ENCODE measurements at regions not wholly inside any gene's neighbourhood (a gene's known extent, or its start where the extent isn't known, plus 50 kb on each side); places are given as distances from the start of the nearest gene placed in this dataset.

DNA sequence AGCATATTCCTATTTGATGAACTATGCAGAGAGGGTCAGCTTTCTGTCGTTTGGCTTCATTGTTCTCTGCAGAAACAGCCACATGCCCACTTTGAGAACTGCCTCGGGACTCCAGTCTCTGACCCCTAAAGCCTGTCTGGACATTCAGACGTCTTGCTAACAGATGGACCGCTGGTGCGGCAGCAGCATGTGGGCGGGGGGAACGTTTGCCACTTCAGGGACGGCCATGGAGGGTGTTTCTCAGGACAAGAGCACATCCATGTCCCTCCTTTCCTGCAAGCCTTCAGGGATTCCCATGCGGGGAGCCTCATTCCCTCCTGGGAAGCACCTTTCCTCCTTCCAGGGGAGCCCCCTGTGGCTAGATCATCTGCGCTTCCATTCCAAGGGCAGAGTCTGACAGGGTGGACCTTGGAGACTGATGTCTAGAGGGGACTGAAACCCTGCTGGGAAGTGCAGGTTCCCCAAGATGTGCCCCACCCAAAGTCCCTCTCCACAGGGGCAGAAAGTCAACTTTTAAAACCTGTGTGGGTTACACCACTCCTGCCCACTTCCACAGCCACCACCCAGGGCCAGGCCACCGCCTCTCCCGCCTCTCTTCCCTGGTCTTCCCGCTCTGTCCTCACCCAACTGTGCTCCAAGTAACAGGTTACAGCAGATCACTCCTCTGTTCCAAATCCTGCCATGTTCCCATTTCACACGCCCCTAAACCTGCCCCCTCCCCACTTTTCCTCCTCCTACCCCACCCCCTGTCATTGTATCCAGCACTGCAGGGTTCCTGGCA lies 94.8 kb upstream of the PMEPA1 start:
- TF ChIP-seq, protein P1, sequence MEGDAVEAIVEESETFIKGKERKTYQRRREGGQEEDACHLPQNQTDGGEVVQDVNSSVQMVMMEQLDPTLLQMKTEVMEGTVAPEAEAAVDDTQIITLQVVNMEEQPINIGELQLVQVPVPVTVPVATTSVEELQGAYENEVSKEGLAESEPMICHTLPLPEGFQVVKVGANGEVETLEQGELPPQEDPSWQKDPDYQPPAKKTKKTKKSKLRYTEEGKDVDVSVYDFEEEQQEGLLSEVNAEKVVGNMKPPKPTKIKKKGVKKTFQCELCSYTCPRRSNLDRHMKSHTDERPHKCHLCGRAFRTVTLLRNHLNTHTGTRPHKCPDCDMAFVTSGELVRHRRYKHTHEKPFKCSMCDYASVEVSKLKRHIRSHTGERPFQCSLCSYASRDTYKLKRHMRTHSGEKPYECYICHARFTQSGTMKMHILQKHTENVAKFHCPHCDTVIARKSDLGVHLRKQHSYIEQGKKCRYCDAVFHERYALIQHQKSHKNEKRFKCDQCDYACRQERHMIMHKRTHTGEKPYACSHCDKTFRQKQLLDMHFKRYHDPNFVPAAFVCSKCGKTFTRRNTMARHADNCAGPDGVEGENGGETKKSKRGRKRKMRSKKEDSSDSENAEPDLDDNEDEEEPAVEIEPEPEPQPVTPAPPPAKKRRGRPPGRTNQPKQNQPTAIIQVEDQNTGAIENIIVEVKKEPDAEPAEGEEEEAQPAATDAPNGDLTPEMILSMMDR (IDR thresholded peaks at IDR 0.05): no peak
- WGBS, 2 donors: 76 to 82% methylated on average over 14 of the region's 14 CpGs
- H3K27ac ChIP-seq: no peak overlapping the region
- H3K36me3 ChIP-seq: no peaks in the 10 kb centered on the region
- H3K9me3 ChIP-seq: no peaks in the 10 kb centered on the region
- no peaks in the 10 kb centered on the region for H3K27me3 ChIP-seq
- no peak for ATAC-seq
- intact Hi-C loops (cut with DNase I): loop anchor here in 2 of 10 donors (5.0 kb wide), 2 partner anchors 52 to 57 kb away; no protein-coding TSS in a partner anchor
- H3K4me1 ChIP-seq: peaks cover 0 to 22% (median 7%) of the 10 kb centered on the region in 9 donors
- H3K4me3 ChIP-seq: no peak overlapping the region
- DNase-seq: no peak

DNA sequence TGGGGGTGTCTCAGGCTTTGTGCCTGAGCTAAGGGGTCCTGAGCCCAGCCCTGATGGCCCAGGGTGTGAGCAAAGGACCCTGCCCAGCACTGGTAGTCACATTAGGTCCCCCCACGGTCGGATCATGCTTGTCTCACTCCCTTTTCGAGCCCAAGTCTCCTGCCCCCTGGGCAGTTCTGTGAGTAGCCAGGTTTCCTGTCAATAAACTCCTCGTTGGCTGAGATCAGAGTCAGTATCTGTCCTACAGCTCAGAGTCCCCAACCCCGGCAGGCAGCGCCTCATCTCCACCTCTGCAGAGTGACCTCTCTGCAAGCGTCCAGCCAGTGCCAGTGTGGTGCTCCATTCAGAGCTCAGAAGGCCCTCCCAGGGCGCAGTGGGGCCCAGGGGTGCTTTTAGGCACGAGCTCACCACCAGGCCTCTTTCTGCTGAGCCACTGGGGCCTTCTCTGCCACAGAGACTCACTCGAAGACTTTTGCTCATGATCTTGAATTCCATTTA lies 93.7 kb upstream of the PMEPA1 start:
- no peak for ATAC-seq

DNA sequence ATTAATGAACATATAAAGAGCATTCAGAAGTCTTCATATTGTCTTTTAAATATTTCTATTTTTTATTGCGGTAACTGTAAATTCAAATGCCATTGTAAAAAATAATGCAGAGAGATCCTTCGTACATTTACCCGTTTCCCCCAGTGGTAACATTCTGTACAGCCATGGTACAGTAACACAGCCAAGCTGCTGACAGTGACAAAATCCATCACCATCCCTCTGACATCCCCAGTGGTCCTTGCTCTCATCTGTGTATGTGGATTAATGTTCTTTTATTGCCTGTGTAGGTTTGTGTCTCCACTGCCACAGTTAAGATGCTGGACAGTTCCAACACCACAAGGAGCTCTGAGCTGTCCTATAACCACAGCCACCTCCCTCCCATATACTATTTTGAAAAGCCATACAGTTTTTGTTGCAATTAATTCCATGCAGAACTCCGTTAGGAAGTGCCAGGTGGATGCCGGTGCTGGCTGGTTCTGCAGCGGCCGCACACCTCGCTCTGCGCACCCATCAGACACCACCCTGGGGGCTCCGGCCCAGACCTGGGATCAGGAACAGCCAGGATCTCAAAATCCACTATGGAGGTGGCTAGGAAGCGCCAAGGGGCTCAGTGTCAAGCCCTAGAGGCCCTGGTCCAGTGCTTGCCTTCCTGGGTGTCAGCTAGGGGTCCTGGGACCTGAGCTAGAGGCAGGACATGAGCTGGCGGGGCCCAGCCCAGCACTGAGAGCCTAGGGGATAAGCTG lies 93.1 kb upstream of the PMEPA1 start:
- intact Hi-C loops (cut with DNase I): no loop called here
- no peak for DNase-seq
- peaks cover 0 to 8% (median 4%) of the 10 kb centered on the region in 9 donors for H3K4me1 ChIP-seq

More for the DNA sequence above, 93.7 kb upstream of the PMEPA1 start:
- Histone ChIP-seq H3K9me3 (no peaks in the 10 kb centered on the region), H3K36me3 (no peaks in the 10 kb centered on the region), H3K4me3 (no peak overlapping the region), H3K27me3 (no peaks in the 10 kb centered on the region), H3K4me1 (peaks cover 0 to 14% (median 6%) of the 10 kb centered on the region in 9 donors), H3K27ac (no peak overlapping the region)
- intact Hi-C loops (cut with DNase I): no loop called here
- 89 to 91% methylated on average over 10 of the region's 10 CpGs for WGBS, 2 donors
- no peak for DNase-seq
- TF ChIP-seq, protein P1 (IDR thresholded peaks at IDR 0.05): no peak

DNA sequence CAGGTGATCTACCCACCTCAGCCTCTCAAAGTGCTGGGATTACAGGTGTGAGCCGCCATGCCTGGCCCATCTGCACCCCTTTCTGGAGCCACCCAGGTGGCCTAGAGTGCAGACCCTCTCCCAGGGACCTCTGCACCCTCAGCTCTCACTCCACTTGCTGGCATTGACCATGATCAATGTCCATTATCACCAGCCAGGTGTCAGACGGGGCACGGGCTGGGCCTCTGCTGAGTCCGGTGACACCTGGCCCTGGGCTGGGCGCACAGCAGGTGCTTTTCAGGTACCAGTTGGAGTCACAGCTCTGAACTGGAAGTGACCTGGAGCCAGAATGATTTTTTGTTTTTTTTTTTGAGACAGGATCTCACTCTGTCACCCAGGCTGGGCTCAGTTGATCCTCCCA lies 91.8 kb upstream of the PMEPA1 start:
- WGBS, 2 donors: 77 to 79% methylated on average over 5 of the region's 5 CpGs
- DNase-seq: no peak
- no peaks in the 10 kb centered on the region for H3K27me3 ChIP-seq
- H3K9me3 ChIP-seq: no peaks in the 10 kb centered on the region
- H3K4me3 ChIP-seq: no peak overlapping the region
- TF ChIP-seq, protein P1 (IDR thresholded peaks at IDR 0.05): no peak
- no peak for ATAC-seq
- H3K4me1 ChIP-seq: no peaks in the 10 kb centered on the region
- intact Hi-C loops (cut with DNase I): no loop called here
- no peak overlapping the region for H3K27ac ChIP-seq
- no peaks in the 10 kb centered on the region for H3K36me3 ChIP-seq

More for the DNA sequence above, 93.1 kb upstream of the PMEPA1 start:
- Histone ChIP-seq H3K4me3 (no peak overlapping the region), H3K27me3 (no peaks in the 10 kb centered on the region), H3K9me3 (no peaks in the 10 kb centered on the region), H3K36me3 (no peaks in the 10 kb centered on the region), H3K27ac (no peak overlapping the region)
- TF ChIP-seq, protein P1 (IDR thresholded peaks at IDR 0.05): no peak
- 88 to 89% methylated on average over 12 of the region's 12 CpGs for WGBS, 2 donors
- ATAC-seq: no peak

All from heart right ventricle (tissue), 16 donors.